NCI-H2227 (cell line): ENCODE measurements at regions not wholly inside any gene's neighbourhood (a gene's known extent, or its start where the extent isn't known, plus 50 kb on each side); places are given as distances from the start of the nearest gene placed in this dataset.
"Not testable (repeated sequence)": the region's sequence is repeated elsewhere in the genome, so short reads cannot be mapped to it uniquely, and the experiment has no call there.

ENCODE experiments used
- DNase-seq: peaks from one replicate; lab custom pipeline; 2025; ENCODE audit not compliant: unreplicated experiment; lab: John Stamatoyannopoulos, UW

GRCh38 chr15:34651997-34652725 lies 68.7 kb upstream of the GOLGA8B start:
- no peak for DNase-seq

DNA sequence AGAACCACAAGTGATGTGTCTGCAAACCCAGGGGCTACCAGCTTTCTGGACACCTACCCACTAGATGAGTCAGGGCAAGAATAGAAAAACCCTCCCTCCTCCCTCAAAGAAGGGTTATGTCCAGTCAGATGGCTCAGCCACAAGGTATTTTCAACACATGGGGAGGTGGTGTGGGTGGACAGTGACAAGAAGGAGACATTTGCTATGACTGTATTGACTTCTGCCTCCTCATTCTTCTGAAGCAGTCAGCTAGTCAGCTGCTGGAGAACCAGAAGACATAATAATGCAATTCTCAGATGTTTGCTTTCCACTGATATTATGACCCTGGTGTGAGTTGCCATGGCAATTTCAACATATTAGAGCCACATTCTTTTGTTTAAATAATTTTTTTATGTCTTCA lies 66.7 kb upstream of the GOLGA8B start:
- no peak for DNase-seq

DNA sequence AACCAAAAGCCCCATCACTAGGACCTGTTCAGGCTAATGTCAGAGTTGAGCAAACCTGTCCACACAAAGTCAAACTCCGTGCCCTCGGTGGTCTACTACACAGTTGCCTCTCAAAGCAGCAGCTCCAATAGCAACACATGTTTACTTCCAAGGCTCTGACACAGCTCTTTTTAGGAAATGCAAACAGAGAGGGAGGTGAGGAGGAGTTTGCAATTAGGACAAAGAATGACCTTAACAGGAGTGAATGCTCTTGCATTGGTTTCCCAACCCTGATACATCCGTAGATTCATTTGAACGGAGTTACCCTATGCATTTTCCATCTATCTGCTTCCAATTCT lies 64.8 kb upstream of the GOLGA8B start:
- no peak for DNase-seq

DNA sequence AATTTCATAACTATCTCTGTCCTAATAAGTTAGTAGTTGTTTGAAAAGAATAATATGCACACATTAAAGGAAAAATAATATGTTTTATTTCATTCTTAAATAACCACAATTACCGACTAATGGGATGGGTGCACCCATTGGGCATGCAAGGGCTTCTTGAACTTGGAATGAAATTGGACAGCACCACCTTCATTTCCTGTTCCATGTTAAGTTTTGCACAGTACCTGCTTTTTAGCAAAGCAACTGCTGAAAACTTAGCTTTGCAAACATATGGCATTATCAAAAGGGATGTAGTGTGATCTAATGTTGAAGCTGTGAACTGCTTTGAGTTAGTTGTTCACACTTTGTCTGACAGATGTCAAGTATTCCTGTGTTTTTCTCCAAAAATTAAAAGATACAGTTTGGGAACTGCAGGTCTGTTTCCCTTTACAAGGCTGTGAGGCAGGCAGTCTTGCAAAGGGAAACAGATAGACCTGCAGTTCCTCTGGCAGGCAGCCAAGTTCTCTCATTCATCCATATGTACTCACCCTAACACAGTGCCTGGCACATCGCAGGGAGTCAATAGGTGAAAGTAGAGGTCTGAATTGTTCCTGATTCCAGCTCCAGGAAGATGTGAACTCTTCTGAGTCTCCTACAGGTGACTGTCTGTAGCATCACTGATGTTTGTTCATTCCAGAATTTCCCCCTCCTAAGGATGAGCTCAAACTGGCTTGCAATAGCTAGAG lies 64.3 kb upstream of the GOLGA8B start:
- no peak for DNase-seq

DNA sequence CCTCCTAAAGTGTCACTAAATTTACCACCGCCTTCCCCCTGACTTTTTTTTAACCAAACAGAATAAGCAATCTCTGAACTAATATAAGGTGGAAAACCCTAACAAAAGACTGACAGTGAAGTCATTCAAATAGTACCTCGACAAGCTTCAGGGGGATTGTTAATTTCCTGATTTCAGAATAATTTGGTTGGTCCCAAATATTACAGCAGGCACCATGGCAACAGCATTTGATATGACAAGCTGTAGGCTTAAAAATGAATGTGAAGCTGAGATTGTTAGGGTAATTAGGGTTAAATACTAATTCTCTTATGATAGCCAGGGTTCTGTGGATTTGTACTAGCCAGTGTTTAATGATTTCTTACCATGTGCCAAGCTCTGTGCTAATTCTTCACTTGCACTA lies 63.5 kb upstream of the GOLGA8B start:
- no peak for DNase-seq

DNA sequence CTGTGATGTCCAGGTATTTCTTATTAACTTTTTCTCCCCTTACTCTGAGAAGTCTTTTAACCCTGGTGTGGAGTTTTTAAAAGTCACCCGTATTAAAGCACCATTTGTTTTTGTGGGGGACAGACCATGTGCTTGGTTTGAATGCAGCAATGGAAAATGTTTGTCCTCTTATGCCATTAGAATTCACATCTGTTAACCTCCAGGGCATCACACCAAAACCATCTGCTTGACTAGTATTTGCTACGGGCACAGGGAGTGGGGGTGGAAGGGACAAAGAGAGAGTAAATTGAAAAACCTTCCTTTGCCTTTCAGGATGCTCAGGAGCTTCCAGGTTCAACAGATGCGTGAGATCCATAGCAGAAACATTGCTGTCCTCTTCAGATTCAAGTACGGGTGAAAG lies 61.4 kb upstream of the GOLGA8B start:
- DNase-seq: no peak

DNA sequence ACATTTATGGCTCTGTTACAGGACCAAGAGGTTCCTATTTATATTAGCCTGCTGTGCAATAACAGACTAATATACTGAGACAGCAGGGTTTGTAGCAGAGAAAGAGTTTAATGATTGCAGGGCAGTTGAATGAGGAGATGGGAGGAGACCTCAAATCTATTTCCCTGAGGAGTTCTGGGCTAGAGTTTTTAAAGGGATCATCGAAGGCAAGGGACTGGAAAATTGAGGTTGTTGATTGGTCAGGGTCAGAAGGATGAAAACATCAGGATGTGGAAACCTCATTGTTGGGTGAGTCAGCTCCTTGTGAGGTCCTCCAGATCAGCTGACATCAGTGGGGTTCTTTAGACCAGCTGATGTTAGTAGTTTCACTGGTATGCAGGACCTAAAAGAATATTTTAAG lies 60.6 kb upstream of the GOLGA8B start:
- DNase-seq: no peak

- peak; percentile 15 for DNase-seq
Measured at GRCh38 chr15:34642247-34642646, 58.8 kb upstream of the GOLGA8B start.

GRCh38 chr15:34640661-34641060 lies 57.2 kb upstream of the GOLGA8B start:
- DNase-seq: no peak

GRCh38 chr15:34637305-34637704 lies 53.9 kb upstream of the GOLGA8B start:
- DNase-seq: no peak

DNA sequence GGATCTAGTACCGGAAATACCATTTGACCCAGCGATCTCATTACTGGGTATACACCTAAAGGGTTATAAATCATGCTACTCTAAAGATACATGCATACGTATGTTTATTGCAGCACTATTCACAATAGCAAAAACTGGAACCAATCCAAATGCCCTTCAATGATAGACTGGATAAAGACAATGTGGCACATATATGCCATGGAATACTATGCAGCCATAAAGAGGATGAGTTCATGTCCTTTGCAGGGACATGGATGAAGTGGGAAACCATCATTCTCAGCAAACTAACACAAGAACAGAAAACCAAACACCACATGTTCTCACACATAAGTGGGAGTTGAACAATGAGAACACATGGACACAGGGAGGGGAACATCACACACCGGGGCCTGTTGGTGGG lies 50.2 kb upstream of the GOLGA8B start:
- DNase-seq: not testable (repeated sequence)
